HFFc6 (cell line): ENCODE measurements at regions not wholly inside any gene's neighbourhood (a gene's known extent, or its start where the extent isn't known, plus 50 kb on each side); places are given as distances from the start of the nearest gene placed in this dataset.

Source experiments
- DNase-seq: peaks from one replicate; pipeline ENCODE4 v3.0.0-alpha.2; 2018
- H3K27ac Mint-ChIP-seq: 2 replicates; pipeline ENCODE4 v1.8.0; 2020; ENCODE audit warnings: mild to moderate bottlenecking, mixed read lengths
- H3K27me3 Mint-ChIP-seq: 2 replicates; pipeline ENCODE4 v1.8.0; 2021; ENCODE audit warnings: mild to moderate bottlenecking, moderate library complexity, mixed read lengths; ENCODE audit not compliant: insufficient read depth
- H3K36me3 Mint-ChIP-seq: 2 replicates; pipeline ENCODE4 v1.8.0; 2021; ENCODE audit warnings: low read depth, mixed read lengths
- H3K4me1 Mint-ChIP-seq: 2 replicates; pipeline ENCODE4 v1.8.0; 2020; ENCODE audit warnings: low read depth, mixed read lengths
- H3K4me3 Mint-ChIP-seq: 2 replicates; pipeline ENCODE4 v1.8.0; 2020; ENCODE audit warnings: mild to moderate bottlenecking, moderate library complexity, mixed read lengths
- H3K9me3 Mint-ChIP-seq: 2 replicates; pipeline ENCODE4 v1.8.0; 2020; ENCODE audit warnings: mild to moderate bottlenecking, mixed read lengths
- TF ChIP-seq, protein P1 (sequence below): fragments of 200-600 bp; sonication (generic); IDR thresholded peaks from 2 replicates; pipeline ENCODE4 v1.5.0; 2021; ENCODE audit warnings: antibody characterized with exemption, mild to moderate bottlenecking

- TF ChIP-seq, protein P1, sequence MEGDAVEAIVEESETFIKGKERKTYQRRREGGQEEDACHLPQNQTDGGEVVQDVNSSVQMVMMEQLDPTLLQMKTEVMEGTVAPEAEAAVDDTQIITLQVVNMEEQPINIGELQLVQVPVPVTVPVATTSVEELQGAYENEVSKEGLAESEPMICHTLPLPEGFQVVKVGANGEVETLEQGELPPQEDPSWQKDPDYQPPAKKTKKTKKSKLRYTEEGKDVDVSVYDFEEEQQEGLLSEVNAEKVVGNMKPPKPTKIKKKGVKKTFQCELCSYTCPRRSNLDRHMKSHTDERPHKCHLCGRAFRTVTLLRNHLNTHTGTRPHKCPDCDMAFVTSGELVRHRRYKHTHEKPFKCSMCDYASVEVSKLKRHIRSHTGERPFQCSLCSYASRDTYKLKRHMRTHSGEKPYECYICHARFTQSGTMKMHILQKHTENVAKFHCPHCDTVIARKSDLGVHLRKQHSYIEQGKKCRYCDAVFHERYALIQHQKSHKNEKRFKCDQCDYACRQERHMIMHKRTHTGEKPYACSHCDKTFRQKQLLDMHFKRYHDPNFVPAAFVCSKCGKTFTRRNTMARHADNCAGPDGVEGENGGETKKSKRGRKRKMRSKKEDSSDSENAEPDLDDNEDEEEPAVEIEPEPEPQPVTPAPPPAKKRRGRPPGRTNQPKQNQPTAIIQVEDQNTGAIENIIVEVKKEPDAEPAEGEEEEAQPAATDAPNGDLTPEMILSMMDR, result no peak
- H3K4me3 Mint-ChIP-seq, result no peak overlapping the region
- H3K4me1 Mint-ChIP-seq, result no peaks in the 10 kb centered on the region
- H3K36me3 Mint-ChIP-seq, result no peaks in the 10 kb centered on the region
- H3K27me3 Mint-ChIP-seq, result no peaks in the 10 kb centered on the region
- H3K27ac Mint-ChIP-seq, result no peak overlapping the region
- no peak for DNase-seq
- peaks cover 23% of the 10 kb centered on the region for H3K9me3 Mint-ChIP-seq
Observed at GRCh38 chr2:116645155-116645554, 1169.3 kb upstream of the DDX18 start.

- peaks cover 5% of the 10 kb centered on the region; the same call in 1 of the 2 replicates for H3K36me3 Mint-ChIP-seq
- H3K4me3 Mint-ChIP-seq, result no peak overlapping the region
- H3K4me1 Mint-ChIP-seq, result no peaks in the 10 kb centered on the region
- H3K9me3 Mint-ChIP-seq, result peaks cover 33% of the 10 kb centered on the region
- TF ChIP-seq, protein P1, result no peak
- no peak overlapping the region for H3K27ac Mint-ChIP-seq
- no peaks in the 10 kb centered on the region; the same call in 1 of the 2 replicates for H3K27me3 Mint-ChIP-seq
- no peak for DNase-seq
Observed at GRCh38 chr2:116668691-116669090, 1145.8 kb upstream of the DDX18 start.

- H3K27ac Mint-ChIP-seq, result no peak overlapping the region
- no peaks in the 10 kb centered on the region for H3K4me1 Mint-ChIP-seq
- H3K36me3 Mint-ChIP-seq, result peaks cover 5% of the 10 kb centered on the region; the same call in 1 of the 2 replicates
- H3K9me3 Mint-ChIP-seq, result peaks cover 35% of the 10 kb centered on the region
- no peak for DNase-seq
- TF ChIP-seq, protein P1, result no peak
- H3K4me3 Mint-ChIP-seq, result no peak overlapping the region
- no peaks in the 10 kb centered on the region; the same call in 1 of the 2 replicates for H3K27me3 Mint-ChIP-seq
Observed at GRCh38 chr2:116669782-116670181, 1144.7 kb upstream of the DDX18 start.

GRCh38 chr2:116674188-116674587 lies 1140.3 kb upstream of the DDX18 start:
- H3K9me3 Mint-ChIP-seq, result peaks cover 29% of the 10 kb centered on the region
- DNase-seq, result no peak
- TF ChIP-seq, protein P1, result no peak
- no peaks in the 10 kb centered on the region for H3K36me3 Mint-ChIP-seq
- H3K27ac Mint-ChIP-seq, result no peak overlapping the region
- H3K4me1 Mint-ChIP-seq, result no peaks in the 10 kb centered on the region
- H3K27me3 Mint-ChIP-seq, result no peaks in the 10 kb centered on the region
- H3K4me3 Mint-ChIP-seq, result no peak overlapping the region

DNA sequence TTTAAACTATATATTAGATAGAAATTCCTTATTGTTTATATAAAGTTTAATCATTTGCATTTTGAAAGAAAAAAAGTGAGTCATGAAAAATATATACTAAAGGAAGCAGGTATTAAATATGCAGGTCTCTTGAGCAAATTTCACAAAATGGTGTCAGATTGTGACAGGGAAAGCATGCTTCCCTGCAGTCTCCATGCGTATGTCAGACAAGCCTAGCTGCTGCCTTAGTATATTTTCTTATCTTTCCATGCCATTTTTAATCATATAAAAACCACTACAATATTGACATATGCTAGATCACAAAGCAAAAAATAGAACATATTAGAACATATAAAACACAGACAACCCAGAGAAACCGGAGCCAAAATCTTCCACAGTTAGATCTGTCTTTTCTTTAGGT lies 1137.7 kb upstream of the DDX18 start:
- no peaks in the 10 kb centered on the region for H3K4me1 Mint-ChIP-seq
- H3K27me3 Mint-ChIP-seq, result no peaks in the 10 kb centered on the region
- no peaks in the 10 kb centered on the region for H3K36me3 Mint-ChIP-seq
- H3K9me3 Mint-ChIP-seq, result peaks cover 35% of the 10 kb centered on the region
- no peak overlapping the region for H3K27ac Mint-ChIP-seq
- no peak overlapping the region for H3K4me3 Mint-ChIP-seq
- TF ChIP-seq, protein P1, result no peak
- no peak for DNase-seq
